HG03469 (cell line): ENCODE measurements at regions not wholly inside any gene's neighbourhood (a gene's known extent, or its start where the extent isn't known, plus 50 kb on each side); places are given as distances from the start of the nearest gene placed in this dataset.
A peak's percentile ranks its signal among the peaks of the same experiment; 100 is the strongest.
"Not testable (repeated sequence)": the region's sequence is repeated elsewhere in the genome, so short reads cannot be mapped to it uniquely, and the experiment has no call there.

Experiments
- ATAC-seq: cut with Tn5 transposase; IDR thresholded peaks from one replicate; pipeline ENCODE4 v1.9.1; 2021; ENCODE audit warnings: mild to moderate bottlenecking, moderate library complexity, moderate number of reproducible peaks; ENCODE audit not compliant: unreplicated experiment

- ATAC-seq, result no peak
Observed at GRCh38 chr13:72586518-72586917, 140.9 kb downstream of the MZT1 start.

GRCh38 chr13:72585254-72585653 is 142.2 kb downstream of the MZT1 start:
- ATAC-seq, result no peak

GRCh38 chr13:72571191-72571590 is 156.2 kb downstream of the MZT1 start:
- ATAC-seq, result no peak

GRCh38 chr13:72570019-72570418 is 157.4 kb downstream of the MZT1 start:
- peak; percentile 51 for ATAC-seq

GRCh38 chr13:72567566-72567965 is 159.9 kb downstream of the MZT1 start:
- ATAC-seq, result no peak

GRCh38 chr13:72566526-72566925 is 160.9 kb downstream of the MZT1 start:
- ATAC-seq, result no peak

GRCh38 chr13:72565893-72566292 is 161.5 kb downstream of the MZT1 start:
- ATAC-seq, result no peak

GRCh38 chr13:72562686-72563085 is 164.7 kb downstream of the MZT1 start:
- ATAC-seq, result no peak

- no peak for ATAC-seq
Observed at GRCh38 chr13:72561791-72562190, 165.6 kb downstream of the MZT1 start.

GRCh38 chr13:72559716-72560115 is 167.7 kb downstream of the MZT1 start:
- ATAC-seq, result no peak

GRCh38 chr13:72556945-72557344 is 170.5 kb downstream of the MZT1 start:
- ATAC-seq, result no peak

- no peak for ATAC-seq
Observed at GRCh38 chr13:72555601-72556000, 171.8 kb downstream of the MZT1 start.

- no peak for ATAC-seq
Observed at GRCh38 chr13:72552731-72553130, 174.7 kb downstream of the MZT1 start.

- ATAC-seq, result not testable (repeated sequence)
Observed at GRCh38 chr13:72545895-72546294, 181.5 kb downstream of the MZT1 start.

- ATAC-seq, result no peak
Observed at GRCh38 chr13:72545030-72545719, 182.3 kb downstream of the MZT1 start.

GRCh38 chr13:72544042-72544441 is 183.4 kb downstream of the MZT1 start:
- no peak for ATAC-seq

GRCh38 chr13:72542241-72542640 is 185.2 kb downstream of the MZT1 start:
- ATAC-seq, result no peak

GRCh38 chr13:72541674-72542073 is 185.8 kb downstream of the MZT1 start:
- no peak for ATAC-seq

- no peak for ATAC-seq
Observed at GRCh38 chr13:72540881-72541280, 186.5 kb downstream of the MZT1 start.

- ATAC-seq, result no peak
Observed at GRCh38 chr13:72539925-72540324, 187.5 kb downstream of the MZT1 start.

GRCh38 chr13:72537782-72538181 is 189.6 kb downstream of the MZT1 start:
- no peak for ATAC-seq

GRCh38 chr13:72537395-72537780 is 190.0 kb downstream of the MZT1 start:
- ATAC-seq, result no peak

- ATAC-seq, result no peak
Observed at GRCh38 chr13:72536714-72537394, 190.6 kb downstream of the MZT1 start.
